ENCODE measurements at regions not wholly inside any gene's neighbourhood (a gene's known extent, or its start where the extent isn't known, plus 50 kb on each side); places are given as distances from the start of the nearest gene placed in this dataset.

- peak overlapping the region; percentile 50 to 83 (median 70) for H3K4me3 ChIP-seq (replicated peaks in 1 of 3; ENCODE audit: low read depth in 2 of 3, low read length in 3 of 3)
- peak overlapping the region in 1 of 2 donors; percentile 62 for H3K27ac ChIP-seq (ENCODE audit: low read depth in 1 of 2, low read length in 2 of 2)
- peak overlapping the region; percentile 84 for H2AFZ ChIP-seq (ENCODE audit: insufficient read depth, low read depth, low read length, poor library complexity, severe bottlenecking)
- H3K4me2 ChIP-seq (replicated peaks; ENCODE audit: extremely low read depth, low read length, poor library complexity, severe bottlenecking): peak overlapping the region; percentile 79
- no peaks in the 10 kb centered on the region for H3K27me3 ChIP-seq (ENCODE audit: control insufficient read depth in 2 of 2, insufficient read depth in 2 of 2, low read length in 2 of 2)
- TF ChIP-seq, protein P1, sequence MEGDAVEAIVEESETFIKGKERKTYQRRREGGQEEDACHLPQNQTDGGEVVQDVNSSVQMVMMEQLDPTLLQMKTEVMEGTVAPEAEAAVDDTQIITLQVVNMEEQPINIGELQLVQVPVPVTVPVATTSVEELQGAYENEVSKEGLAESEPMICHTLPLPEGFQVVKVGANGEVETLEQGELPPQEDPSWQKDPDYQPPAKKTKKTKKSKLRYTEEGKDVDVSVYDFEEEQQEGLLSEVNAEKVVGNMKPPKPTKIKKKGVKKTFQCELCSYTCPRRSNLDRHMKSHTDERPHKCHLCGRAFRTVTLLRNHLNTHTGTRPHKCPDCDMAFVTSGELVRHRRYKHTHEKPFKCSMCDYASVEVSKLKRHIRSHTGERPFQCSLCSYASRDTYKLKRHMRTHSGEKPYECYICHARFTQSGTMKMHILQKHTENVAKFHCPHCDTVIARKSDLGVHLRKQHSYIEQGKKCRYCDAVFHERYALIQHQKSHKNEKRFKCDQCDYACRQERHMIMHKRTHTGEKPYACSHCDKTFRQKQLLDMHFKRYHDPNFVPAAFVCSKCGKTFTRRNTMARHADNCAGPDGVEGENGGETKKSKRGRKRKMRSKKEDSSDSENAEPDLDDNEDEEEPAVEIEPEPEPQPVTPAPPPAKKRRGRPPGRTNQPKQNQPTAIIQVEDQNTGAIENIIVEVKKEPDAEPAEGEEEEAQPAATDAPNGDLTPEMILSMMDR (IDR thresholded peaks at IDR 0.05): peak; percentile 52
- Mint-ChIP-seq H3K36me3 (no peaks in the 10 kb centered on the region), H3K27ac (peak overlapping the region in 4 of 7 donors; percentile 68 to 71 (median 70)), H3K4me1 (peaks cover 11% of the 10 kb centered on the region), H3K9me3 (peaks cover 0 to 3% (median under 1%) of the 10 kb centered on the region in 7 donors), H3K27me3 (ENCODE audit: low read depth in 3 of 3) (peaks cover 0 to 5% (median 0%) of the 10 kb centered on the region in 3 donors), H3K4me3 (peak overlapping the region; percentile 84 to 93)
- WGBS (ENCODE audit: insufficient coverage): no CpG with 5 or more reads among the region's 20 CpGs
- no peaks in the 10 kb centered on the region for H3K9me3 ChIP-seq (replicated peaks in 1 of 2; ENCODE audit: control insufficient read depth in 1 of 2, insufficient read depth in 1 of 2, low read length in 2 of 2)
- intact Hi-C loops (cut with micrococcal nuclease): no loop called here
- no peaks in the 10 kb centered on the region for H4K20me1 ChIP-seq (ENCODE audit: insufficient read depth, low read length)
- peak; percentile 2 to 9 (median 3) for DNase-seq
- peak overlapping the region; percentile 72 for H3K9ac ChIP-seq (ENCODE audit: insufficient read depth, low read length, poor library complexity, severe bottlenecking)
- peaks cover 4% of the 10 kb centered on the region in 2 donors for H3K4me1 ChIP-seq (ENCODE audit: control insufficient read depth in 1 of 2, insufficient read depth in 2 of 2, low read length in 2 of 2)
- H3K79me2 ChIP-seq (ENCODE audit: insufficient read depth, low read length): no peaks in the 10 kb centered on the region
- H3K36me3 ChIP-seq (replicated peaks in 1 of 2; ENCODE audit: control insufficient read depth in 1 of 2, insufficient read depth in 2 of 2, low read length in 2 of 2): no peaks in the 10 kb centered on the region
Observed at GRCh38 chrX:55907968-55908607, 190.5 kb downstream of the RRAGB start.

- peak in 1 of 3 donors; percentile 0 for DNase-seq
- Histone ChIP-seq H3K4me3 (replicated peaks in 1 of 3; ENCODE audit: low read depth in 2 of 3, low read length in 3 of 3) (peak overlapping the region; percentile 50 to 83 (median 70)), H4K20me1 (ENCODE audit: insufficient read depth, low read length) (no peaks in the 10 kb centered on the region), H3K9ac (ENCODE audit: insufficient read depth, low read length, poor library complexity, severe bottlenecking) (peak overlapping the region; percentile 72), H3K27me3 (ENCODE audit: control insufficient read depth in 2 of 2, insufficient read depth in 2 of 2, low read length in 2 of 2) (no peaks in the 10 kb centered on the region), H3K4me2 (replicated peaks; ENCODE audit: extremely low read depth, low read length, poor library complexity, severe bottlenecking) (peak overlapping the region; percentile 79), H3K27ac (ENCODE audit: low read depth in 1 of 2, low read length in 2 of 2) (peak overlapping the region in 1 of 2 donors; percentile 62), H2AFZ (ENCODE audit: insufficient read depth, low read depth, low read length, poor library complexity, severe bottlenecking) (peak overlapping the region; percentile 84), H3K36me3 (replicated peaks in 1 of 2; ENCODE audit: control insufficient read depth in 1 of 2, insufficient read depth in 2 of 2, low read length in 2 of 2) (no peaks in the 10 kb centered on the region), H3K9me3 (replicated peaks in 1 of 2; ENCODE audit: control insufficient read depth in 1 of 2, insufficient read depth in 1 of 2, low read length in 2 of 2) (no peaks in the 10 kb centered on the region), H3K4me1 (ENCODE audit: control insufficient read depth in 1 of 2, insufficient read depth in 2 of 2, low read length in 2 of 2) (peaks cover 4% of the 10 kb centered on the region in 2 donors), H3K79me2 (ENCODE audit: insufficient read depth, low read length) (no peaks in the 10 kb centered on the region)
- WGBS (ENCODE audit: insufficient coverage): no CpG with 5 or more reads among the region's 19 CpGs
- H3K4me3 Mint-ChIP-seq: peak overlapping the region; percentile 84 to 93
- peaks cover 11% of the 10 kb centered on the region for H3K4me1 Mint-ChIP-seq
- no peaks in the 10 kb centered on the region for H3K36me3 Mint-ChIP-seq
- peak overlapping the region in 4 of 7 donors; percentile 37 to 70 (median 69) for H3K27ac Mint-ChIP-seq
- H3K27me3 Mint-ChIP-seq (ENCODE audit: low read depth in 3 of 3): peaks cover 0 to 5% (median 0%) of the 10 kb centered on the region in 3 donors
- peaks cover 0 to 3% (median 0%) of the 10 kb centered on the region in 7 donors for H3K9me3 Mint-ChIP-seq
- intact Hi-C loops (cut with micrococcal nuclease): no loop called here
- TF ChIP-seq, protein P1 (IDR thresholded peaks at IDR 0.05): no peak
Observed at GRCh38 chrX:55908661-55909212, 191.2 kb downstream of the RRAGB start.

Measured in CD14-positive monocyte (primary cell).